HG03521 (cell line): ENCODE measurements at regions not wholly inside any gene's neighbourhood (a gene's known extent, or its start where the extent isn't known, plus 50 kb on each side); places are given as distances from the start of the nearest gene placed in this dataset.
"Not testable (repeated sequence)": the region's sequence is repeated elsewhere in the genome, so short reads cannot be mapped to it uniquely, and the experiment has no call there.

Experiments
- ATAC-seq: cut with Tn5 transposase; IDR thresholded peaks from one replicate; pipeline ENCODE4 v1.9.1; 2021; ENCODE audit warnings: mild to moderate bottlenecking, moderate library complexity; ENCODE audit not compliant: unreplicated experiment

GRCh38 chr3:72628065-72628464, 220.2 kb downstream of the SHQ1 start:
- ATAC-seq: no peak

- no peak for ATAC-seq
Observed at GRCh38 chr3:72627271-72627670, 221.0 kb downstream of the SHQ1 start.

GRCh38 chr3:72625602-72626337, 222.5 kb downstream of the SHQ1 start:
- no peak for ATAC-seq

- ATAC-seq: no peak
Observed at GRCh38 chr3:72624656-72625055, 223.6 kb downstream of the SHQ1 start.

GRCh38 chr3:72618739-72619138, 229.5 kb downstream of the SHQ1 start:
- ATAC-seq: no peak

GRCh38 chr3:72617424-72618024, 230.7 kb downstream of the SHQ1 start:
- no peak for ATAC-seq

GRCh38 chr3:72615776-72616175, 232.5 kb downstream of the SHQ1 start:
- no peak for ATAC-seq

- no peak for ATAC-seq
Observed at GRCh38 chr3:72615182-72615581, 233.1 kb downstream of the SHQ1 start.

GRCh38 chr3:72614394-72615074, 233.7 kb downstream of the SHQ1 start:
- ATAC-seq: no peak

GRCh38 chr3:72613871-72614270, 234.4 kb downstream of the SHQ1 start:
- ATAC-seq: no peak

GRCh38 chr3:72609114-72609513, 239.1 kb downstream of the SHQ1 start:
- not testable (repeated sequence) for ATAC-seq

- ATAC-seq: no peak
Observed at GRCh38 chr3:72606005-72606800, 242.0 kb downstream of the SHQ1 start.

GRCh38 chr3:72604328-72604727, 243.9 kb downstream of the SHQ1 start:
- no peak for ATAC-seq

- no peak for ATAC-seq
Observed at GRCh38 chr3:72601983-72602750, 246.1 kb downstream of the SHQ1 start.

- ATAC-seq: no peak
Observed at GRCh38 chr3:72601060-72601459, 247.2 kb downstream of the SHQ1 start.

GRCh38 chr3:72597756-72598195, 250.5 kb downstream of the SHQ1 start:
- no peak for ATAC-seq

GRCh38 chr3:72597043-72597442, 251.2 kb downstream of the SHQ1 start:
- ATAC-seq: no peak

- ATAC-seq: no peak
Observed at GRCh38 chr3:72595927-72596610, 252.2 kb downstream of the SHQ1 start.

- no peak for ATAC-seq
Observed at GRCh38 chr3:72595376-72595775, 252.9 kb downstream of the SHQ1 start.
